ENCODE measurements at regions not wholly inside any gene's neighbourhood (a gene's known extent, or its start where the extent isn't known, plus 50 kb on each side); places are given as distances from the start of the nearest gene placed in this dataset.

GRCh38 chr5:105088102-105088501 lies 1525.5 kb upstream of the NUDT12 start (continued):
- TF ChIP-seq TSHZ1 (tag by site-specific recombination; IDR thresholded peaks at IDR 0.05; ENCODE audit: borderline replicate concordance): no peak
- TF ChIP-seq KLF1 (tag by site-specific recombination; IDR thresholded peaks at IDR 0.05): no peak
- TF ChIP-seq, protein P1, sequence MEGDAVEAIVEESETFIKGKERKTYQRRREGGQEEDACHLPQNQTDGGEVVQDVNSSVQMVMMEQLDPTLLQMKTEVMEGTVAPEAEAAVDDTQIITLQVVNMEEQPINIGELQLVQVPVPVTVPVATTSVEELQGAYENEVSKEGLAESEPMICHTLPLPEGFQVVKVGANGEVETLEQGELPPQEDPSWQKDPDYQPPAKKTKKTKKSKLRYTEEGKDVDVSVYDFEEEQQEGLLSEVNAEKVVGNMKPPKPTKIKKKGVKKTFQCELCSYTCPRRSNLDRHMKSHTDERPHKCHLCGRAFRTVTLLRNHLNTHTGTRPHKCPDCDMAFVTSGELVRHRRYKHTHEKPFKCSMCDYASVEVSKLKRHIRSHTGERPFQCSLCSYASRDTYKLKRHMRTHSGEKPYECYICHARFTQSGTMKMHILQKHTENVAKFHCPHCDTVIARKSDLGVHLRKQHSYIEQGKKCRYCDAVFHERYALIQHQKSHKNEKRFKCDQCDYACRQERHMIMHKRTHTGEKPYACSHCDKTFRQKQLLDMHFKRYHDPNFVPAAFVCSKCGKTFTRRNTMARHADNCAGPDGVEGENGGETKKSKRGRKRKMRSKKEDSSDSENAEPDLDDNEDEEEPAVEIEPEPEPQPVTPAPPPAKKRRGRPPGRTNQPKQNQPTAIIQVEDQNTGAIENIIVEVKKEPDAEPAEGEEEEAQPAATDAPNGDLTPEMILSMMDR (tag by site-specific recombination; IDR thresholded peaks at IDR 0.05): no peak

DNA sequence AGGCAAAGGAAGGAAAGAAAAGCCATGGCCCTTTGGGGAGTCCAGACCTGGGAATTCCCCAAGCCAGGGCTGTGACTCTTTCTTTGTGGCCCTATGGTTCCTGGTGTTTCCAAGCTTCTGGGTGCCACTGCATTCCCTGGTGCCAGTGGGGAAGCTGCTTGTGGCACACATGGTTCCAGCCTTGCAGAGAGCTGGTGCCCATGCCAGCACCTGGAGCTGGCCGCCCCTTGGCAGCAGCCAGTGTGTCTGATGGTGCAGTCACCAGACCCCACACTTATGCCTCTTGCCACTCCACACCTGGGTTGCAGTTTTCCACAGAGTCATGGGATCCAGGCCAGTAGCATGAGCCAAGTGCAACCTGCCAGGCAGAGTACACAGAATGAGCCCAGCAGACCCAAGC lies 1495.3 kb upstream of the NUDT12 start:
- H3K9me3 ChIP-seq (ENCODE audit: control insufficient read depth, insufficient read depth, low read depth, low read length): no peaks in the 10 kb centered on the region
- CTCF ChIA-PET: no interaction called here
- no peak overlapping the region for H3K27ac ChIP-seq (ENCODE audit: extremely low read depth, low read depth, low read length)
- H3K36me3 ChIP-seq (ENCODE audit: control insufficient read depth in 2 of 2, insufficient read depth in 1 of 2, low read length in 2 of 2): no peaks in the 10 kb centered on the region
- no peak overlapping the region for H3K4me3 ChIP-seq (ENCODE audit: low read depth, low read length)
- TF ChIP-seq TRIM28 (IDR thresholded peaks at IDR 0.05; ENCODE audit: borderline replicate concordance, low read length) (no peak), ZNF10 (tag by site-specific recombination; IDR thresholded peaks at IDR 0.05) (no peak), GLIS2 (tag by site-specific recombination; IDR thresholded peaks at IDR 0.05) (no peak), ZEB2 (tag by site-specific recombination; IDR thresholded peaks at IDR 0.05) (no peak), ZNF23 (tag by site-specific recombination; IDR thresholded peaks at IDR 0.05; ENCODE audit: borderline replicate concordance) (no peak), ZNF560 (tag by site-specific recombination; IDR thresholded peaks at IDR 0.05; ENCODE audit: borderline replicate concordance) (no peak), INSM2 (tag by site-specific recombination; IDR thresholded peaks at IDR 0.05) (no peak), PRDM6 (tag by site-specific recombination; IDR thresholded peaks at IDR 0.05) (no peak), ZBTB44 (tag by site-specific recombination; IDR thresholded peaks at IDR 0.05) (no peak)
- TF ChIP-seq, protein P1 (tag by site-specific recombination; IDR thresholded peaks at IDR 0.05): no peak
- POLR2A ChIA-PET: no interaction called here
- H3K4me1 ChIP-seq (ENCODE audit: control insufficient read depth, insufficient read depth, low read length): no peaks in the 10 kb centered on the region

Measured in HEK293 (cell line).